Peyer's patch (tissue), 4 donors: ENCODE measurements at regions not wholly inside any gene's neighbourhood (a gene's known extent, or its start where the extent isn't known, plus 50 kb on each side); places are given as distances from the start of the nearest gene placed in this dataset.

Source experiments
- DNase-seq, 3 donors: peaks; one replicate each; pipeline ENCODE4 v3.0.0-alpha.2; 2017 to 2019
- H3K27ac ChIP-seq, 4 donors: fragments of 200-600 bp; sonication (generic); one replicate each; pipeline ENCODE4 v1.5.1; 2016 to 2019
- H3K27me3 ChIP-seq, 2 donors: fragments of 200-600 bp; sonication (generic); one replicate each; pipeline ENCODE4 v1.5.1; 2019
- H3K36me3 ChIP-seq, 3 donors: fragments of 200-600 bp; sonication (generic); one replicate each; pipeline ENCODE4 v1.5.1; 2016 to 2019
- H3K4me1 ChIP-seq, 4 donors: fragments of 200-600 bp; sonication (generic); one replicate each; pipeline ENCODE4 v1.5.1; 2016 to 2019
- H3K4me3 ChIP-seq, 4 donors: fragments of 200-600 bp; sonication (generic); 1 replicate in 3 of 4; 2 replicates in 1 of 4; pipeline ENCODE4 v1.5.1; 2016 to 2019; ENCODE audit warnings: mild to moderate bottlenecking in 1 of 4
- H3K9me3 ChIP-seq, 4 donors: fragments of 200-600 bp; sonication (generic); one replicate each; pipeline ENCODE4 v1.5.1; 2016 to 2019; ENCODE audit warnings: mild to moderate bottlenecking in 1 of 4
- CTCF ChIP-seq, 6 experiments: fragments of 450-650 bp in 4 of 6; fragments of 200-600 bp in 2 of 6; sonication (generic) in 1 of 6; IDR thresholded peaks; one replicate each; pipeline ENCODE4 v1.5.1; 2017 to 2019; ENCODE audit warnings: antibody characterized with exemption in 6 of 6, mild to moderate bottlenecking in 3 of 6, moderate library complexity in 1 of 6
- POLR2A ChIP-seq, 2 donors: fragments of 450-650 bp; IDR thresholded peaks; one replicate each; pipeline ENCODE4 v1.5.1; 2017; ENCODE audit warnings: antibody characterized with exemption in 2 of 2, mild to moderate bottlenecking in 2 of 2, moderate library complexity in 2 of 2

DNA sequence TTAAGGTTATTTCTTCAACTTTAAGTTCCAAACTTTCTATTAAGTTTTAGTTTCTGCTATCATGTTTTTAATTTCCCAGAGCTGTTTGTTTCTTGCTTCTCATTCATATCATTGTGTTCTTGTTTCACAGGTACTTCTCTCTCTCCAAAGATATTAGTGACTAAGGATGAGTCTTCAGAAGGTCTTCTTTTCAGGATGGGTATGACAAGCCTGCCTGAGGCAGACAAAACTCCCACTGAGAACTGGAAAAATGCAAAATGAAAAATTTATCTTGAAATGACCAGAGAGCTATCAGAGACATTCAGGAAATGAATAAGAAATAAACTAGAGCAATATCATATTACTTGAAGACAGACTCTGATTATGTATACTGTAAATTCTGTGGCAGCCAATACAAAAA is 110.8 kb upstream of the EGFR start:
- TF ChIP-seq POLR2A (IDR thresholded peaks at IDR 0.05) (no peak), CTCF (IDR thresholded peaks at IDR 0.05) (no peak)
- DNase-seq = no peak
- no peaks in the 10 kb centered on the region for H3K27me3 ChIP-seq
- H3K4me3 ChIP-seq = no peak overlapping the region
- H3K4me1 ChIP-seq = no peaks in the 10 kb centered on the region
- H3K9me3 ChIP-seq = no peaks in the 10 kb centered on the region
- no peaks in the 10 kb centered on the region for H3K36me3 ChIP-seq
- no peak overlapping the region for H3K27ac ChIP-seq

DNA sequence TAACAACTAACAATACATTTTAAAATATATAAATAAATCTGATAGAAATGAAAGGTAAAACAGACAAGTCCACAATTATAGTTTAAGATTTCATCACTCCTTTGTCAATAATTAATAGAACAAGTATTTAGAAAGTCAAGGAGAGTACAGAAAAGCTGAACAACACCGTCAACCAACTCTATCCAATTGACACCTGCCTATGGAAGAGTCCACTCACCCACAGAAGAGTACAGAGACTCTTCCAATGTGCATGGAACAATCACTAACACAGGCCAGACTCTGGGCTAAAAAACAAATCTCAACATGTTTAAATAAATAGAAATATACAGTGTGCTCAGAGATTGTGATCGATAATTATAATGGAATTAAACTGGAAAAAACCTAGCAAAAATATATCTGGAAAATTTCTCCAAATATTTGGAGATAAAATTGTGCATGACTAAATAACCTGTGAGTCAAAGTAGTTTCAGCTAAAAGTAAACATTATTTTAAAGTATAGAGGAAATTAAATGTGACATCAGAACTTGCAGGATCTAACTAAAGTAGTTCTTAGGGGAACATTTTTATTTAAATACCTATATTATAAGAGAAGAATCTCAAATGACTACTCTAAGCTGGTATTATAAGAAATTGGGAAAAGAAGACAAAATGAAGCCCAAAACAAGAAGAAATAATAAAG is 109.9 kb upstream of the EGFR start:
- H3K36me3 ChIP-seq = no peaks in the 10 kb centered on the region
- no peak overlapping the region for H3K4me3 ChIP-seq
- no peaks in the 10 kb centered on the region for H3K27me3 ChIP-seq
- H3K4me1 ChIP-seq = no peaks in the 10 kb centered on the region
- TF ChIP-seq POLR2A (IDR thresholded peaks at IDR 0.05) (no peak), CTCF (IDR thresholded peaks at IDR 0.05) (no peak)
- DNase-seq = no peak
- H3K9me3 ChIP-seq = no peaks in the 10 kb centered on the region
- no peak overlapping the region for H3K27ac ChIP-seq

- no peak overlapping the region for H3K4me3 ChIP-seq
- H3K27ac ChIP-seq = no peak overlapping the region
- TF ChIP-seq POLR2A (IDR thresholded peaks at IDR 0.05) (no peak), CTCF (IDR thresholded peaks at IDR 0.05) (no peak)
- no peaks in the 10 kb centered on the region for H3K9me3 ChIP-seq
- no peaks in the 10 kb centered on the region for H3K36me3 ChIP-seq
- DNase-seq = no peak
- H3K4me1 ChIP-seq = no peaks in the 10 kb centered on the region
- H3K27me3 ChIP-seq = no peaks in the 10 kb centered on the region
Measured at GRCh38 chr7:54915870-54916598, 102.8 kb upstream of the EGFR start.

GRCh38 chr7:54917613-54918391 is 101.0 kb upstream of the EGFR start:
- no peaks in the 10 kb centered on the region for H3K36me3 ChIP-seq
- no peaks in the 10 kb centered on the region for H3K27me3 ChIP-seq
- no peaks in the 10 kb centered on the region for H3K9me3 ChIP-seq
- DNase-seq = no peak
- H3K4me1 ChIP-seq = no peaks in the 10 kb centered on the region
- TF ChIP-seq POLR2A (IDR thresholded peaks at IDR 0.05) (no peak), CTCF (IDR thresholded peaks at IDR 0.05) (no peak)
- H3K4me3 ChIP-seq = no peak overlapping the region
- H3K27ac ChIP-seq = no peak overlapping the region

DNA sequence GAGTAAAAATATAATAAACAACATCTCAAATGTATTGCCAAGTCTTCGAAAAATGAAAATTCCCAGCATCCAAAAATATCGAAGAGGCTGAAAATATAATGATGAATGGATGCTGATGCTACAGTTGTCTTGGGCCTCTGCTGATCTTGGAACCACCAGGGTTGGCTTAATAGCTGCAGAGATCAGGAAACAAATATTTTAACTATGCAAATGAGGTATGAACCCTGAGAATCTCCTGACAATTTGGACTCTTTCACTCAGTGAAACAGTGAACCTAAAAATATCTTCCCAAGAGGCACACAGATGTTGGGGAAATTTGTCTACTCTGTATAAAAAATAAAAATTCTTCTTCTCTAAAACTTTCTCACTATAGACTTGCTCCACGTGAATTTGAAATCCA is 97.7 kb upstream of the EGFR start:
- H3K4me3 ChIP-seq = no peak overlapping the region
- H3K4me1 ChIP-seq = no peaks in the 10 kb centered on the region
- no peaks in the 10 kb centered on the region for H3K27me3 ChIP-seq
- no peak for TF ChIP-seq CTCF (IDR thresholded peaks at IDR 0.05)
- no peak for TF ChIP-seq POLR2A (IDR thresholded peaks at IDR 0.05)
- no peak for DNase-seq
- H3K27ac ChIP-seq = no peak overlapping the region
- H3K9me3 ChIP-seq = peaks cover 0 to 4% (median 0%) of the 10 kb centered on the region in 4 donors
- no peaks in the 10 kb centered on the region for H3K36me3 ChIP-seq
